Stimulated activated CD8-positive, alpha-beta memory T cell treated with anti-CD3 and anti-CD28 coated beads, Interleukin-4, amount 100 ng/mL, for 1 hour (primary cell): ENCODE measurements at regions not wholly inside any gene's neighbourhood (a gene's known extent, or its start where the extent isn't known, plus 50 kb on each side); places are given as distances from the start of the nearest gene placed in this dataset.
"Not testable (repeated sequence)": the region's sequence is repeated elsewhere in the genome, so short reads cannot be mapped to it uniquely, and the experiment has no call there.

ENCODE experiments used
- DNase-seq, 2 donors: peaks; one replicate each; pipeline ENCODE4 v3.0.0-alpha.2; 2020; ENCODE audit warnings: low read depth in 2 of 2, low spot score in 1 of 2

DNA sequence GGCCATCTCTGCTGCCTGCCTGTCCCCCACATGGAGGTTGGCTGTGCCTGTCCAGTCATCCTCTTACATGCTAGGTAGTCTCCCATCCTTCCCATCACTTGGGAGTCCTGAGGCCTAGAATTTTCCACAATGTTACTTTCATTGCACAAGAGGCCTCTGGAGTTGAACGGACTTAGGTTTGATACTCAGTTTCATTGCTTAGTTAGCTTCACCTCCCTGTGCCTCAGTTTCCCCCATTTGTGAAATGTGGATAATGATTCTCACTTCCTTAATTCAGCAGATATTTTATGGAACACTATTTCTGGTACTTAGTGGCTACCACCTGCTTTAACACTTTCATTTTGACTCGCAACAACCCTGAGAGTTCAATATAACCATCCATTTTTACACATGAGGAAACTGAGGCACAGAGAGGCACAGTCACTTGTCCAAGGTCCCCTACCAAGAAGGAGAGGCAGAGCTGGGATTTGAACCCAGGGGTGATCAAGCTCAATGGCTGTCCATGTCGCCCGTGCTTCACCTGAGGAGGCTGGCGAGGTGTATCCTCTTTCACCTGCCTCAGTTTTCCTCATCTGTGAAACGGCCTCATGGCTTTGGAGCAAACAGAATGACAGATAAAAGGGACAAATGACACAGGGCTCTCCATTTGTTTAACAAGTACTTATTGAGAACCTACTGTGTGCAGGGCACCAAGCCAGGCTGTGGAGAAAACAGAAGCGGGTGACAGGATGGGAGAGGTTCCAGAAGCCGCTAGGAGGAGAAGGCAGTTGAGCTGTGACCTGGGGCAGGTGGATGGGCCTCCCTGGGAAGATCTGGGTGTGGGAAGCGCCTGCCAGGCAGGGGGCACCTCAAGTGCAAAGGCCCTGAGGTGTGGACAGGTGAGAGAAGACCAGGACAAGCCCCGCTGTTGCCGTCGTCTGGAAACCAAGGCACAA, 154.3 kb upstream of the PTPN1 start:
- no peak for DNase-seq

DNA sequence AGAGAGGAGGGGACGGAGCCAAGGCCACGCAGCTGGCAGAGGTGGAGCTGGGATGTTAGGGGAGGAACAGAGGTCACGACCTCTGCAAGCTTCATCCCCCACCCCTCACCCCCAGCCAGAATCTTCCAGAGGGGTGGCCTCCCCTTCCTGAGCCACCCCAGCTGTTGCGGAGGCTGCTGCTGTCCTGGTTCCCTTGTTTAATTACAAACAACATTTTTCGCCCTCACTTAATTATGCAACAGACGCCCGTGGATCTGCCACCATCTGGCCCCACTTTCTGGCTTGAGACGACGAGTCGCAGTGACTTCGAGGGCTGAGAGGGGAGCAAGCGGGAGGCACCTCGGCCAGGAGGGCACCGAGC, 153.7 kb upstream of the PTPN1 start:
- no peak for DNase-seq

DNA sequence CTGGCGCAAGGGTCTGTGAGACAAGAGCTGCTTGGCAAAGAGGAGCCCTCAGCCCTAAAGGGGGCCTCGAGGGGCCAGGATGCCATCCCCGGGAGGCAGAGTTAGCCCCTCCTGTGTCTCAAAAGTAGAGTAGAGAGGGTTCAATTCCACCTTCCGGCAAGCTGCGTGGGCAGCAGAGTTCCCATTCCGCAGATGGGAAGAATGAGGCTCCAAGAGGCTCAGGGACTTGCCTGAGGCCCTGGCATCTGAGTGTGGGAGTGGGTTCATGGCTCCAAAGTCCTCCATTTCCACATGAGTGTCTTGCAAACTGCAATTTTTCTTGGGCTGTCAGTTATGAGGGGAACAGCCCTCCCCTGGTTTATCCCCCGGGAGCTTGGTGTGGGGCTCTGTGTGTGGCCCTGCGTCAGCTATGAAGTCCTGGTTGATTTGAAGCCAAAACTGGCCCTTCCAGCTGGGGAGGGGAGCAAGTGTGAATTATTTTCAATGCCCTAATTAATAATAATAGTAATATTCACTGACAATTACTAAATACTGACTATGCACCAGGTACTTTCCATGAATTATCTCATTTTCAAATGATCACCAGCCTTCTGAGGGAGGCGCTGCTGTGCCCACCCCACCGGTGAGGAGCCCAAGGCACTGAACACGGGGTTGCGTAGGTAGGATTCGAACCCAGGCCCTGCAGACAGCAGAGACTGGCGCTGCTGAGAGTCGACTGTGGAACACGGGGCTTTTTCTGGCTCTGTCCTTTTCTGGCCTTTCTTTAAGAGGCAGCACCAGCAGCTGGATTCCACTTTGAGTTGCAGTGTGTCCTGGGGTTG, 153.0 kb upstream of the PTPN1 start:
- DNase-seq: no peak

DNA sequence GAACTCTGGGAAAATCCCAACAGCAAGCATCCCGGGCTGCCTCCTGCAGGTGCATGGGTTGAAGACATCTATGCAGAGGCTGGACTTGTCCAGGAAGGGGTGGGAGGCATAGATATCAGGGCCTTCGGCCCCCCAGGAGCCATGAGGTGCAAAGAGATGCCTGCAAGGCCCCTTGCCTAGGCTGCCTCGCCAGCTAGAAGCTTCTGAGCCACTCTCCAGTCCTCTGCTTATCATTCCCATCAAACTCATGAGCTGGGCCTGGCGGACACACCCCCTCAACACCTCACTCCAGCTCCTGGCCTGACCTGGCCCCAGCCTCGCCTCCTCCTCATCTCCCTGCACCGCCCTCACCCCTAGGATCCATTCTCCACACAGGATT, 152.4 kb upstream of the PTPN1 start:
- no peak for DNase-seq

DNA sequence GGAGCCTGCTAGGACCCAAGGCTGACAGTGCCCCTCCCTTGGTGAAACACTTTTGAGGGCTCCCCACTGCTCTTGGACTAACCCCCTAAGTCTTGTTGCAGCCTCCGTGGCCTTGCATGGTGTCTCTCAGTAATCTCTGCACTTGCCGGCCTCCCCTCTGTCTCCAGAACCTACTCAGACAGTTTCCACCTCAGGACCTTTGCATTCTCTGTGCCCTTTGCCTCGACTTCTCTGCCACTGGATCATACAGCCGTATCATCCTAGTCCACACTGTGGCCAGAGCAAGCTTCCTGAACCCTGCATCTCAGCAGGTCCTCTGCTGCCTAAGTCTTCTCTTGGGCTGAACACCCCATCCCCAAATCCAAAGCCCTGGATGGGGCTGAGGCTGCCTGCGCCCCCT, 152.0 kb upstream of the PTPN1 start:
- DNase-seq: no peak

DNA sequence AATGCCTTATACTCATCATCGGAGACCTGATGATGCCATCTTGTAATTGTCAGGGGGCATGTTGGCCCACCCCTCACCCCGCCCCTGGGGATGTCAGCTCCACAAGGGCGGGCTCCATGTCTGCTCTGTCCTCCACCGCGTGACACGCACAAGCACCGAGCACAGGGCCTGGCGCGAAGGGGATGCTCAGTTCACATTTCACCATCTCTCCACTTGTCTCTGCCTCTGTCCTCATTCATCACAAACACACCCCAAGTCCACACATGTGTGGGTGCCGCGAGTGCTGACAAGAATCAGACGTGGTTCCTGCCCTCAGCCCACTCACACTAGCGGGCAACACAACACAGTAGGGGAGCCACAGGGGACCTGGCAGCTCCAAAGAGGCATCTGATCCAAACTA, 151.2 kb upstream of the PTPN1 start:
- no peak for DNase-seq

DNA sequence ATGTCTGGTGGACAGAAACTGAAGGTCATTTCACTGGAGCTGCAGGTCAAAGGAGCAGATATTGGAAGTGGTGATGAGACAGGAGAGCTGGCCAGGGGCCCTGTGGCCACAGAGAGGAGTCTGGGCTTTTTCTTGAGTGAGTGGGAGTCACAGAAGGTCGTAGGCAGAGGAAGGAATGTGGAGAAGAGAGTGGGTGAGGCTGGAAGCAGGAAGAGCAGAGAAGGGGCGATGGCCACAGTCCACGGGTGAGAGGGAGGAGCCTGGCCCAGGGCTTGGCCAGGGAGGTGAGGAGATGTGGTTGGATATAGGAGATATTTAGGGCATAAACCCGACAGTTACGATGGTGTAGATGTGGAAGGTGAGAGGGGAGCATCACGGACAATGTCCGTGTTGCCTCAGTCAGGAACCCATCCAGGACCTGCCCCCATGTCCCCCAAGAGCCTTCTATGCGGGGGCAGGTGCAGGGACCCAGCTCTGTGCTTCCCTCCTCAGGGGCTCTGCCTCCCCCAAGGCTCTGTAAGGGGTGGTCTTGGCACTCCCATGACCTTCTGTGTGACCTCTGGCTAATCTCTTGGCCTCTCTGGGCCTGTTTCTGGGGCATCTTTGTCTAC, 150.5 kb upstream of the PTPN1 start:
- no peak for DNase-seq

DNA sequence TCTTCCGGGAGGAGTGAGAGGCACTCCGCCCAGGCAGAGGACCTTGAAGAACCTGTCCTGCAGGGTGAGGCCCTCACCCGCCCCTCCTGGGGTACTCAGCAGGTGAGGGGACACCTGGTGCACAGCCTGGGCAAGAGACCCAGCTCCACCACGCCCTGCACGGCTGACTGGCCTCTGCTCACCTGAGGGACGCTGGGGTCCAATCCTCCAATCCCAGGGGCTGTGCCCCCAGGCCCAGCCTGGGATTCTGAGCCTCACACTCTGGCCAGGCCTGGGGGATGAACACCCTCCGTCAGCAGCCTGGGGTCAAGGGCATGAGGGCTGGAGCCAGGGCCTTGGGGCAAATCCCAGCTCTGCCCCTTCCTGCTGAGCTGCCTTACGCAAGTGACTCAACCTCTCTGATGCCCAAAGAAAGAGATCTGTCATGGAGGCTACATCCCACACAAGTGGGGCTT, 149.9 kb upstream of the PTPN1 start:
- DNase-seq: no peak

DNA sequence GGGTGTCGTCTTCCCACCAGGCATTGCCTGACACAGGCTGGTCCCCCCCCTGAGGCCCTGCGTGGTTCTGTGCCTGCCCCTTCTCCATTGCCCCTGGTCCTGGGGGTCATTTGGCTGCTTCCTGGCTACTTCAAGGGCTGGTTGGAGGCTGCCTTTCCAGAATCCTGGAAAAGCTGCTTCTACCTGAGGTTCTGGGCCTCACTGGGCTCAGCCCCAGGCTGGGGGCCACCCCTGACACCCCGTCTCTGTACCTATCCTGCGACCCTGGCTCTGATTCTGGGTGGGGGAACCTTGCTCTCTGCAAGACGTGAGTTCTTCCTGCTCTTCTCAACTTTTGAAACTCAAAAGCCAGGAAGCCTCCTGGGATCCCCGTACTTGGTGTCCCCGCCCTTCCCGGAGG, 149.3 kb upstream of the PTPN1 start:
- no peak for DNase-seq

DNA sequence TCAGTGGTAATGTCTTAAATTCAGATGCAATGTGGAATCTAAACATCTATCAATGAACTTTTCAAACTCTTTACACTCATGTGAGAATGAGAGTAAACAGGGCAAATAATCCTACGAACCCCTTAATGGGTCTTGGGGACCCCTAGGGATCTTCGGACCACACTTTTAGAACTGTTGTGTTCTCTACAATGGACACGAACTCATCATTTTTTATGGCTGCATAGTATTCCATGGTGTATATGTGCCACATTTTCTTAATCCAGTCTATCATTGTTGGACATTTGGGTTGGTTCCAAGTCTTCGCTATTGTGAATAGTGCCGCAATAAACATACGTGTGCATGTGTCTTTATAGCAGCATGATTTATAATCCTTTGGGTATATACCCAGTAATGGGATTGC, 148.0 kb upstream of the PTPN1 start:
- DNase-seq: not testable (repeated sequence)

DNA sequence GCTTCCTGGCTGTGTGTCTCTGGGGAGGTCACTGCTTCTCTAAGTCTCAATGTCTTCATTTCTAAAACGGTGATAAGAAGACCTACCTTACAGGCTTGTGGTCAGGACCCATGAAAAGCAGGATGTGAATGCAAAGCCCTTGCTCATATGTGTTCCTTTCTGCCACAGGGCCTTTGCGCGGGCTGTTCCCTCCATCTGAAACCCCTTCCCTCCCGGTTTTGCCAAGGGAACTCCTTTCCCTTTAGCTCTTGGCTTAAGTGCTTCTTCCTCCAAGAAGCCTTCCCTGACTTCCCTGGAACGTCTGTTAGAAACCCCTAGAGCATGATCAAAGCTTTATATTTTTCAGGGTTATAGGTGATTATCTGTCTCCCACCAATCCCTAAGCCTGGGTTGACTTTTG, 147.2 kb upstream of the PTPN1 start:
- DNase-seq: no peak

DNA sequence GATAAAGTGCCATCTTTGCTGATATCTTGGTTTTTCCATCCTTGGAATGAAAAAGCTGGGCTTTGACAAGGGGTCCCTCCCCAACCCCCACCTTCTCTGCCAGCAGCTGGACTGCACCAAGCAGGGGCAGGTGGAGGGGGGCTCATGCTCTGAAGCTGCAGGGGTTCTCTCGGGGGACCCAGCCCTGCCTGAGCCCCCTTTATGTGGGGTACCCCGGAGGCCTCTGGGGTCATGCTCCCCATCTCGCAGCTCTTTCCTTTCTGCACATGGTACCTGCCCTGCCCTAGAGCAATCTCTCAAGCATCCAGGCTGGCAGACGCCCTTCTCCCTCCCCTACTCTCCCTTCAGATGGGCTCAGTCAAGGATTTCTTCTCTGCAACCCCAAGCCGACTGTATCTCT, 146.7 kb upstream of the PTPN1 start:
- DNase-seq: no peak

DNA sequence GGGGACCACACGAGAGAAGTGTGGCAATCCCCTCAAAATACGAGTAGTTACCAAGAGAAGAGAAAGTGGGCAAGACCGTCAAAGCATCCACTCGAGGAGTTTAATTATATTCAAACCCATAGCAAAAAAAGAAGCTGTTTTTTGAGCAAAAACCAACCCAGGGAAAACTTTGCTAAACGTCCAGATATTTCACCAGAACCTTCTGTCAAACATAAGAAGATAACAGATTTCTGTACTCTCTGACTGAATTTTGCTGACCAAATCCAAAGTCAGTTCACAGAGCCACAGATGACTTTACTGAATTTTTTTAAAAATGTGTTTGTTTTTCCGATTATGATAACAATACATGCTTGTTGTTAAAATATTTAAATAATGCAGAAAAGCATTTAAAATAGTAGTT, 145.6 kb upstream of the PTPN1 start:
- no peak for DNase-seq

DNA sequence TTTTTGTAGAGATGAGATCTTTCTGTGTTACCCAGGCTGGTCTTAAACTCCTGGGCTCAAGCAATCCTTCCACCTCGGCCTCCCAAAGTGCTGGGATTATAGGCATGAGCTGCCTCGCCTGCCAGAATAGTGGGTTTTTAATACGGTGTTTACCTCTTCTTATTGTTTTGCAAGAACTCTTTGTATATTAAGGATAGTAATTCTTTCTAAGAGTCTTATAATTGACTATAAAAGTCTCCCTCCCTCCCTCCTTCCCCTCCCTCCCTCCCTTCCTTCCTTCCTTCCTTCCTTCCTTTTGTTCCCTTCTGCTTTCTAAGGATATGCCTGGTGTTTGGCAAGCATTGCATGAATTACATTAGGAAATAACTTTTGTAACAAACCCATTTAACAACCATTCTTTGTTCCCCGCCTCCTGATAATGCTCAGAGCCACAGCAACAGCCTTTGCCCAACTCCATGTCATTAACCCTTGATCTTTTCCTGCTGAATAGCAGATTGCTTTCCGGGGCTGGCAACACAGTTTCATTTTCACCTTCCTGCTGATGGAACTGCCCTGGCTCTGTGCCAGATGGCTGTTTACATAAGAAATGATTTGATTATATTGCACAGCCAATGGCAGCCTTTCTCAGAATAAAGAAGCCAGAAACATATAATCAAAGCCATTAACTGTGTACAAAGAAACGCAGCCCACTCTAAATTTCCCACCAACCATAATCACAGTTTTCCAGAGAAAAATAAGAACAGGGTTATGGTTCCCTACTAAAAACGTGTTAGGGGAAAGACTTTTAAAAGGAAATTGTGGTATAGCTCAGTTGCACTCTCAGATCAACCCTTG, 143.7 kb upstream of the PTPN1 start:
- no peak for DNase-seq

DNA sequence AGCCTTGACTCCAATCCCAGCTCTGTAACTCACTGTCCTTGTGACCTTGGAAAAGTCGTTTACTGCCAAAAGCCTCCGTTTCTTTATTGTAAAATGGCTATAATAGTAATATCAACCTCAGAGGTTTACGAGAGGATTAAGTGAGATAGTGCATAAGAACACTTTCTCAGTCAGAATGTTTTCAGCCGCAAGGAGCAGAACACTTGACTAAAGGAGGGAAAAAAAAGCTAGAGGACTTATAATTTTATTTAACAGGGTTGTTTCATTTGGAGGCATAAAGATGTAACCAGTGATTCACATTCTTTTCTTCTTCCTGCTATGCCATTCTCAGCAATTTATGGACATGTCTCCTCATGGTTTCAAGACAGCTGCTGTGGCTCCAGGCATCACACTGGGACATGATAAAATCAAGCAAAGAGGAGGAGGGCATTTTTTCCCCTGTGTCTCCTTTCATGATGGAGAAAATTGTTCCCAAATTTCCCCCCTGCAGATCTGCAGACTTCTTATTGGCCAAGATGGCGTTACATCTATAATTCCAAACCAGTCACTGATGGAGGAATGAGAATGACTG, 143.0 kb upstream of the PTPN1 start:
- no peak for DNase-seq

DNA sequence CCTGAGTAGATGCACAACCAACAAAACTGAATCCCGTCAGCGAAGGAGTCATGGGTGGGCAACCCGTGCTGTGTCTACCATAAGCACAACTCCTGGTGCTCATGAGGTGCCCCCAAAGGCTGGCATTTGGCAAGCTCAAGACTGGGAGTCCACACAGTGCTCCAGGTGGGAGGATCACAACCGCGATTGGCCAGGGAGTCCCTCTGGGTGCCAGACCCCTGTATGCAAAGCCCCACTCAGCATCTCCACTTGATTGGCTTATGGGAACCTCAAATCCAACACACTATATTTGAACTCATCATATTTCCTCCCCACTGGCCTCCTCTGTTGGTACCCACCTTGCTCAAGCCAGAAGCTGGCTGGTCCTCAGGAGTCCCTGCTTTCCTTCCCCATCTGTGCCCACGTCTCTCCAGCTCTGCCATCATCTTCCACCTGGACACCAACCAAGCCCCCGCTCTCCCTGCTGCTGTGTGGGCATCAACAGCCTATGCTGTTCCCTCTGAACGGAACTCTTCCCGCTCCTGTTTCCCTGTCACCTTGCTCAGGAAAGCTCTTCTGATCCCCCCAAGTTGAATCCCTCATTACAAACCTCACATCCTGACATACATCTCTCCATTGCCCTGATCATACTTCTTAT, 142.3 kb upstream of the PTPN1 start:
- no peak for DNase-seq

DNA sequence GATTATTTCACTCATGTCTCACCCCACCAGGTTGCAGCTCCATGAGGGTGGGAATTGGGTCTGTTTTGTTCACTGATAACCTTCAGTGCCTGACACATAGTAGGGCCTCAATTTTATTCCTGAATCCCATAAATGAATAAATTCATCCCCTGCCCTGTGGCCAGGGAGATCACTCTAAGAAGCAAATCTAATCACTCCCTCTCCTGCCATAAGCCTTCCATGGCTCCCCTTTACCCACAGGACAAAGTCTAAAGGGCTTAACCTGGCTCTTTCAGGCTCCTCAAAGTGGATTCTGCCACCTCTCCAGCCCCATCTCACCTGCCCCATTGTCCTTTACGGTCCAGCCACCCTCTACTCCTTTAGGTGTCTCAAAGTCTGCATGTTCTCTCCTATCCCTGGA, 141.8 kb upstream of the PTPN1 start:
- DNase-seq: no peak

DNA sequence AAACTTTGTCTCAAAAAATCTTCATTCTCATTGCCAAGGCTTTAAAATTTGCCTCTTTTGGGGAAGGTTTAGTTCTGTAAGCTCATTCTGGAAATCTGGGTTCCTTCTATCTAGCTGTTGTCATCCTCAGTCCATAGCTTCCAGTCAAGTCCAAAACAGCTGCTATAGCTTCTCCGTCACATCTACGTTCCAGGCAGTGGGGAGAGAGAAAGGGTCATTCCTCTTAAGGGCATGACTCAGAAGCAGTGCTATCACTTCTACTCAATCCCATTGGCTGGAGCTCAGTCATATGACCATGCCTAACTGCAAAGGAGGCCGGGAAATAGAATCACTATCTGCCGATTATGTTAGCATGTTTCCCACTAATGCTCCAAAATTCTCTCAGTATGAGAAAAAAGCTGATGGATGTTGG, 141.4 kb upstream of the PTPN1 start:
- DNase-seq: no peak

DNA sequence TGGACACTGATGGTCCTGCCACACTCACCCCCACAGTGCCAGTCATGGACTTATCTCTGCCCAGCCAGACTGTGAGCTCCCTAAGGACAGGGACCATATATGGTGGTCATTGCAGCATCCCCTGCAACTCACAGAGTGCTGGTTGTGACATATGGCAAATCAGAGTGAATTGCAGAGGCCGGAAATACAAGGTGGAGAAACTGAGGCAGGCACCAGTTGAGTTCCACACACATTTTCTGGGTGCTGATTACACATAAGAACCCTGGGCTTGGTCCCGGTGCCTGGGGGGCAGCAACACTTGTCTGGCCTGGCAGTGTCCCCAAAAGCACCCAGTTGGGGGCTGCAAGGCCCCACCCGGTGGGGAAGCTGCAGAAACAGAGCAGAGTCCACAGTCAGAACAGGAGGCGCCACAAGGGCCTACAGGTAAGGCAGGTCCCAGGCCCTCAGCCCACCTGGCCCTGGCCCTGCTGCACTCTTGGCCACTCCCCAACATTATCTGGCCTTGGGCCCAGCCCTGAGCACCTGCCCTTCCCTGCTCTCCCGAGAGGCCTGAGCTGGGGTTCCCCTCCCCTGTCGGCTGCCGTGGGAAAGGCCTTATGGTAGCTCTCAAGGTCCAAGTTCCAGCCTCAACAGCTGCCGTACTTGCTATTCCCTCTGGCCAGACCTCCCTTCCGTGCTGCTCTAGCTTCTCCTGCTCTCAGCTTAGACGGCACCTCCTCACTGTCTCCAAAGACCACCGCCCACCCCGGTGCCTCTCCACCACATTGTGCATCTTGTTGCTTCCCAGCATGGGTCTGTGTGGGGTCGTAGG, 140.8 kb upstream of the PTPN1 start:
- no peak for DNase-seq
